ENCODE measurements at regions not wholly inside any gene's neighbourhood (a gene's known extent, or its start where the extent isn't known, plus 50 kb on each side); places are given as distances from the start of the nearest gene placed in this dataset.
"Not testable (repeated sequence)": the region's sequence is repeated elsewhere in the genome, so short reads cannot be mapped to it uniquely, and the experiment has no call there.

DNA sequence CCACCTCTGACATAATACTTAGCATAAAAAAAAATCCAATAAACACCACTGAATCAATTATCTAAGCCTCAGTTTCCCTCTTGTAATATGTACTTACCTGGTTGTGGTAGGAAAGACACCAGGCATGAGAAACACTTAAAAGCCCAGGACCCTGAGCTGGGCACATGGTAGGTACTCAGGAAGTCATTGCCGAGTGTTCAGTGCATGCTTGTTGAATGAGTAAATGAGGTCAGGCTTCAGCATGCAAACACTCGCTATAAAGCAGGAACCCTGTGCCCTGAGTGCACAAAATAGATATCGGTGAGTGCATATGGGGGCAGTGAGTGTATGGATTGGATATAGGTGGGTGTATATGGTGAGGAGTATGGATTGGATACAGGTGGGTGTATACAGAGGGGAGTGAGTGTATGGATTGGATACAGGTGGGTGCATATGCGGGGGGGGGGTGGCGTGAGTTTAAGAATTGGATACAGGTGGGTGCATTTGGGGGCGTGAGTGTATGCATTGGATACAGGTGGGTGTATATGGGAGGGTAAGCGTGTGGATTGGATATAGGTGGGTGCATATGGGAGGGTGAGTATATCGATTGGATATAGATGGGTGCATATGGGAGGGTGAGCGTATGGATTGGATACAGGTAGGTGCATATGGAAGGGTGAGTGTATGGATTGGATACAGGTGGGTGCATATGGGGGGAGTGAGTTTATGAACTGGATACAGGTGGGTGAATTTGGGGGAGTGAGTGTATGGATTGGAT lies 194.3 kb upstream of the MSX2 start:
- no peak for DNase-seq

DNA sequence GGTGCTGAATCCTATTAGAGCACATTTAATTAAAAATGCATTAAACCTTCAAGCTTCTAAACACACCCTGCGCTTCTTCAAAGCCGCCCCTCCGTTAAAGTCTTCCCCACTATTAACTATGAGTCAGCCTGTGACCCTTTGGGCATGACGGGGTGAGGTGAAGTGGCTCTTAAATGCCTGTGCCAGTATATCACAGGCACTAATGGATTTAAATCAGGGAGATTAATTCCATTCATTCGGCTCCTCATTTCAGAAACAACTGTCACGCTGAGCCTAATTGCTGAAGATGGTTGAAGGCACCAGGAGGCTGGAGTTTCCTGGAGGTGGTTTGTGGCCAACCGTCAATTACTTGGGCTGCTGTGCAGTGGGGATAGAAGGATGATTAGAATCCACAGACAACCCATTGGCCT lies 192.6 kb upstream of the MSX2 start:
- DNase-seq = no peak

DNA sequence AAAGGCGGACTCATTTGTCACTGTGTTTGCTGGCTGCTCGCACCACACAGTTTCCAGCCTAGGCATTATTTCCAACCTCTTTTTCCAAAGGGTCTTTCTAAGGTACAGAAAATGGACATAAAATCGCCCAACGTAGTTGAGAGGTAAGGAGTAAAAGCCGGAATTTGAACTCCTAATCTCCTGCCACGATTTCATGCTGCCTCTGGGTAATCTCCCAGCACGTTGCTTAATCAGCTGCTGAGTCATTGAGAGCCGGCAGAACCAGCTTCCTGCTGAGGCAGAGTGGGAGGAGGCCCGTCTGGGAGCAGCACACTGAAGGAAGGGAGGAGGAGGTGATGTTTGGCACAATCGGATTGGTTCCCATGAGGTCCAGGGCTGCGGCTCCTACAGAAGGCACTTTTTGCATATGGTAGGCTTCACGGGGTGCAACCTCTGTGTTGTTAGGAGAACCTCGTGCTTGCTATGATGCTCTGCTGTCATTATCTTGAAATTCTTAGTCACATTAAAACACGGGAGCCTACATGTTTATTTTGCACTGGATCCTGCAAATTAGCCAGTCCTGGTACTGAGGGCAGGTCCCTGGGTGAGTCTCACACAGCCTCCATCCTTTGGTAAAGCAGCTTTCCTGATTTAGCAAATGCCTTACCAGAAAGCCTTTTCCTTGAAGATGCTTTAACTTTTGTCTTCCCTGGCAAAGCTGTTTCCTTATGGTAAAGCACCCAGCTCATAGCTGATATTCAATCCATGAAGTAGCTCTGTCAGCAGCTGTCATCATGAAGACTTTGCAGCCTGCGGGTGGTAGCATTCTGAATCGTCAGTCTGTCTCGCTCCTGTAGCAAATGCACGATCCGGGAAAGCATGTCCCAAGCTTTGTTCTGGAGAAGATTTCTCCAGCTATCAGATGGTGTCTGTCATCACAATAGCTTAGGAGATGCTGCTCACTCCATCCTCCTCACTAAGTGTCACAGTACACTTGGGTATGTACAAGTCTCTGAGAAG lies 191.6 kb upstream of the MSX2 start:
- peak; percentile 25 to 54 for DNase-seq

DNA sequence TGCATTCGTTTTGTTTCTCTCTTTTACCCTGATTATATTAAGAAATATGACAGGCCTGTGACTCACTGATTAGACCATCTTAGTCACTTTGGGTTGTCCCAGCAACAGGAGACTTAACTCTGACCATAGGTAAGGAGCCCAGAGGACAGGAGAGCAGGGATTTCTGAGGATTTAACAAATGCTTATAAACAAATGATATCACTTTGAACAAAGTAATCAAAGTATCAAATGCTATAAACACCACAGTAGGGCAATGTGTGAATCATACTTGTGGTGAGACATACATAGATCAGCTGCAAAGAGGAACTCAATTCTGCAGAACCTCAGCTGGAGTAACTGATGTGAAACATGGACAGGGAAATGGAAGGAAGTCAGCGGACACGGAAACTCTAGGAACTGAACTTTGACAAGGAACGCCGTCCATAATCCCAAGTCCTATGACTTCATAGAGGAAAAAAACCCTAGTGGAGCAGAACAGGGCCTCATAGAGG lies 190.6 kb upstream of the MSX2 start:
- DNase-seq = no peak

DNA sequence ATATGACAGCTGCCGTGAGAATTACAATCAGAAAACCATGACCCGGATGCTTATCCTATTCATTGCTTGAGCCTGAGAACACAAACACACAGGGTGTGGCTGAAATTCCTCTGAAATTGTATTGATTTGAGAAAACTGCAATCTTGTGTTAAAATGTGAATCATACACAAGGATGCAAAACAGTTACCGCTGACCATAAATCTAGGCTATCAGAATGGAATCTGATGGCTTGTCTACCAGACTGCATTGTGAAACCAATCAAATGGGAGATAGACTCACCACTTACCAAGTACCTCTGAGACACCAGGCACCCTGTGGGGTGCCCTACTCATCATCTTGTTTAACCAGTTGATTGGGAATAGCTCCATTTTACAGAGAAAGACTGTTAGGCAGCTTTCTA lies 188.7 kb upstream of the MSX2 start:
- no peak for DNase-seq

DNA sequence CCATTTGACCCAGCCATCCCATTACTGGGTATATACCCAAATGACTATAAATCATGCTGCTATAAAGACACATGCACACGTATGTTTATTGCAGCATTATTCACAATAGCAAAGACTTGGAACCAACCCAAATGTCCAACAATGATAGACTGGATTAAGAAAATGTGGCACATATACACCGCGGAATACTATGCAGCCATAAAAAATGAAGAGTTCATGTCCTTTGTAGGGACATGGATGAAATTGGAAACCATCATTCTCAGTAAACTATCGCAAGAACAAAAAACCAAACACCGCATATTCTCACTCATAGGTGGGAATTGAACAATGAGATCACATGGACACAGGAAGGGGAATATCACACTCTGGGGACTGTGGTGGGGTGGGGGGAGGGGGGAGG lies 184.6 kb upstream of the MSX2 start:
- not testable (repeated sequence) for DNase-seq

DNA sequence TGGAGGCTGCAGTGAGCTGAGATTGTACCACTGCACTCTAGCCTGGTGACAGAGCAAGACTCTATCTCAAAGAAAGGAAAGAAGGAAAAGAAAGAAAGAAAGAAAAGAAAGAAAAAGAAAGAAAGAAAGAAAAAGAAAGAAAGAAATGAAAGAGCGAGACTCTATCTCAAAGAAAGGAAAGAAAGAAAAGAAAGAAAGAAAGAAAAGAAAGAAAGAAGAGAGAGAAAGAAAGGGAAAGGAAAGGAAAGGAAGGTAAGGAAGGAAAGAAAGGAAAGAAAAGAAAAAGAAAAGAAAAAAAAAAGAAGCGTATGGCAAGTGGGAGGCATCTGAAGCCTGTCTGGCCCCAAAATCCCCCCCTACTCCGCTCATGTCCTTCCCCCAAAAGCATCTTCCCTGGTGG lies 182.3 kb upstream of the MSX2 start:
- no peak for DNase-seq

DNA sequence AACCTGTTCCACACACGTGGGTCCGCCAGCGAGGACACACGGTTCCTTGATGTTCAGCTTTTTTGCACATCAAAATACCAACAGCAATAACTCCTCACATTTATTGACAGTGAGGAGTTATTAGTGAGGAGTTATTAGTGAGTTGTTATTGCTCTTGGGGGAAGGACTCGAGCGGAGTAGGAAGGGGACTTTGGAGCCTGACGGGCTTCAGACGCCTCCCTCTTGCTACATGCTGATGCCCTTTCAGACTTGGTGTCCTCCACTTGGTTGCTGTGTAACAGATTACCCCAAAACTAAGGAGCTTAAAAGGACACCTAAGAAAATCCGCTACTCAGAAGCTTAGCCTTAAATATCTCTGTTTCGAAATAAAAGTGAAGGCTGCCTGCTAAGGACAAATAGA lies 181.9 kb upstream of the MSX2 start:
- DNase-seq = no peak

DNA sequence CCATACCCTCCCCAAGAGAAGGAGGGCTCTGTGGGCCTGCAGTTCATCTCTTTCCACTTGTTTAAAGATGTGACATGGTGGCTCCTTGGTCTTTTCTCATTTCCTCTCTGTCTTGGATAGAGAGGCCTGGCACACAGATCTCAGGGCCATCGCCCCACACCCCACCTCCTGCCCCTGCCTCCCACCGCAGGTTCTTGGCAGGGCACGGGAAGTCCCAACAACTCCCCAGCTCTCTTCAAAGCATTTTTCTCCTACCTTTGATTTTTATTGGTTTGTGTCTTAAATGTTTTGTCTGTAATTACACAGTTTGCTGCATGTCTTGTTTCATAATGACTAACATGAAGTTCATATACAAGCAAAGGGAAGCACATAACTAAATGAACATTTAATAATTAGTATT lies 178.5 kb upstream of the MSX2 start:
- no peak for DNase-seq

DNA sequence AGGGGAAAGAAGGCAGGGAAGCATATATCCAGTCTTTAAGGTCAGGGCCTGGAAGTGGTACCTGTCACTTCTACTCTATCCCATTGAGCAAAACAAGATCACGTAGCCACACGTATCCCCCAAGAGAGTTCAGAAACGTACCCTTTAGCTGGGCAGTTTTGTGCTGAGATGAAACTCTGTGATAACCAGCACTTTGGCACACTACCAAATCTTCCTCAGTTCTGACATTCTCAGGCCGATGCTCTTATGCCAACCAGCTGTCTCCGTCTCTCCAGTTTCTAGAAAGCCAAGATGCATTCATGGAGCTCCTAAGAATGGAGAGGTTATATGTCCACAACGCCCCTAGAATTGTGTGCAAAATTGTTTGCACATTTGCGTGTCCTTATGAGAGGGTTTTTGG lies 176.6 kb upstream of the MSX2 start:
- DNase-seq = no peak

DNA sequence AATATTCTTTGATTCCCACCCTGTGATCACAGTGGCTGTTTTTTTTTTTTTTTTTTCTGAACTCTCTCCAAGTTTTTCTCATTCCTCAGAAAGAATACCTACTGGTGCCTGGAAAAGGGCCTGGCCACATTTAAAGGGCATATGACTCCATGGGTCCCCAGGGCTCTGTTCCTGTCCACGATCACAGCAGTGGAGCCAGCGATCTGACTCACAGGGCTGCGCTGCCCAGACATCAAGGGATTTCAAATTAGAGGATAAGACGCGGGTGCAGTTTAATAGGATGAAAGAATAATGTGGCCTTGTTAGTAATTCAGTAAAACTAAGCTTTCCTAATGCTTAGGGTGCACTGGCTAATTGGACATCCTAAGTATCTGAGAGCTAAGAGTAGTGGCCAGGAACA lies 175.1 kb upstream of the MSX2 start:
- DNase-seq = no peak

DNA sequence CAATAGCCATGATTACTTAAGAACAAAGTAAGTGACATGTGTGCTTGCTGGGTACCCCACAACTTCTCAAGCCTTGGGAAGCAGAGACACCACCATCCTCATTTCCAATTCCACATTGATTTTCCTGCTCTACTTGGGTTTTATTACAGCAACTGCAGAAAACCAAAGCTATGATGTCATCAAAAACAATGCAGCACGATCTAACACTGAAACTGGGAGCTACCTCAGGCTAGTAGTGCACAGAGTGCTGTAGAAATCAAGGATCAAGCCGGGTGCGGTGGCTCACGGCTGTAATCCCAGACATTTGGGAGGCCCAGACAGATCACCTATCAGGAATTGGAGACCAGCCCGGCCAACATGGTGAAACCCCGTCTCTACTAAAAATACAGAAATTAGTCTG lies 174.4 kb upstream of the MSX2 start:
- no peak for DNase-seq

DNA sequence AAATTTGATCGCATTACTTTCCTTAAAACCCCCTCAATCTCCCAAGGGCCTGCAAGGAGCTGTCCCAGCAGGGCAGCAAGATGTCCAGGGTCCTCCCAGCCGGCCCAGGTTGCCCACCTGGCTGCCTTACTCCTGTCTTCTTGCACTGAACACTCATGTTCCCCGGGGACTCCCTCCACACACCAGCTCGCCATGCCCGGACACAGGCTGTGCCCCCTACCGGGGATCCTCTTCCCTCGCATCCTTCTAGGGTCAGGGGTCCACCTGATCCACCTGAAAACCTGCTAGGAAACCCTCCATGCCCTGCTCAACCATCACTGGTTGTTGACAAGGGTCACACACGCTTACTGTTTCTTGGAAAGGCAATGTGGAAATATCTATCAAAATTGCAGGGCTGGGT lies 172.0 kb upstream of the MSX2 start:
- no peak for DNase-seq

DNA sequence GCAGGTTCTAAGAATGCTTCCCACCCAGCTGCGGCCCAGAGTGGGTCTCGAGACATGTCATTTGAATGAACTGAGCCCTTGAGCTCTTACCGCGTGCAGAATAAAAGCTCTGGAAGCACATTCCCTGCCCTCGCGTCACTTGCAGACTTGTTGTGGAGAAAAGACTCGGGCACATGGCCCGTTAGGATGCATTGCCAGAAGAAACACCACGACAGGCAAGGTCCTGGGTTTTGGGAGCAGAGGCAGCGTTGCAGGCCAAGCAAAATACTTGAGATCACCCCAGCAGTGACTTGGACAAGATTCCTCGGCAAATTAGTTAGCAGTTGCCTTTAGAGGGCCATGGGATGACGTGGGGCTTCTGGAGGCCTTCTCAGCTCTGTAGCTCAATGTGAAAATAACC lies 170.8 kb upstream of the MSX2 start:
- no peak for DNase-seq

DNA sequence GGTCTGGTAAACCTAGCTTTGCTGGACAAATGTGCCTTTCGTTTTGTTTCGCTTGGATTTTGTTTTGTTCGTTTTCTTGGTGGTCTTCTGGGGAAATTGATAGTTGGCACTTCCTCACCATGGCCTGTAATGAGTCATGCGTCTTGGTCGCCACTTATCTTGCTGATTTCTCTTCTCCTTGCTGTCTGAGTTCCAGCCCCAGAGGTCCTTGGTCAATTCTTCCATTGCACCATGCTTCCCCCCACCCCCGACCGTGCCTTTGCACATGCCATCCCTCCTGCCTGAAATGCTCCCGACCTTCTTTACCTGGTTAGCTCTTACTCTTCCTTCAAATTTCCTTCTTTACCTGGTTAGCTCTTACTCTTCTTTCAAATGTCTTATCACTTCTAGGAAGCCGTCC lies 168.7 kb upstream of the MSX2 start:
- no peak for DNase-seq

DNA sequence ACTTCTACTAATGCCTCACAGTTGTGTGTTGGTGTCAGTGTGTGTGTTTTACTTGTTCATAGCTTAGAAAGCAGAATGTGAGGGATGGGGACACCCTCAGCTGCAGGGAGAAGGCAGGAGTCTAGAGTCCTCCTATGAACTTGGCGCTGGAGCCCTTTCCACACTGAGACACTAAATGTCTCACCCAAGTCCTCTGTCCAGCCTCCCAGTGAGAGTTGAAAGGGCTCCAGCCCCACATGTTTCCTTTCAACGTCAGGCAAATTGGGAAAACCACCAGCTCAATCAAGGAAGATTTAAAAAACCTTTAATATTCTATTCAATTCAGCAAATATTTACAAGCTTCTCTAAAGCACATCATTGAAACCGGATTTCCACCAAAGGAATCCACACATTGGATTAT lies 167.6 kb upstream of the MSX2 start:
- DNase-seq = no peak

DNA sequence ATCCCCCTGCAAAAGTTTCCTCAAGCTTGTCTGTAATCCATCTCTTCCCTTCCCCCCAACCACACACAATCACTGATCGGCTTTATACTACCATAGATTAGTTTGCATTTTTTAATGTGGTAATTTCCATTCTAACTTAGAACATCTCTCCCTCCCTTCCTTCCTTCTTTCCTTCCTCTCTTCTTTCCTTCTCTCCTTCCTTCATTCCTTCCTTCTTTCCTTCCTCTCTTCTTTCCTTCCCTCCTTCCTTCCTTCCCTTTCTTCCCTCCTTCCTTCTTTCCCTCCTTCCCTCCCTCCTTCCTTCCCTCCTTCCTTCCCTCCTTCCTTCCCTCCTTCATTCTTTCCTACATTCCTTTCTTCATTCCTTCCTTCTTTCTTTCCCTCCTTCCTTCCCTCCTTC lies 166.2 kb upstream of the MSX2 start:
- no peak for DNase-seq

DNA sequence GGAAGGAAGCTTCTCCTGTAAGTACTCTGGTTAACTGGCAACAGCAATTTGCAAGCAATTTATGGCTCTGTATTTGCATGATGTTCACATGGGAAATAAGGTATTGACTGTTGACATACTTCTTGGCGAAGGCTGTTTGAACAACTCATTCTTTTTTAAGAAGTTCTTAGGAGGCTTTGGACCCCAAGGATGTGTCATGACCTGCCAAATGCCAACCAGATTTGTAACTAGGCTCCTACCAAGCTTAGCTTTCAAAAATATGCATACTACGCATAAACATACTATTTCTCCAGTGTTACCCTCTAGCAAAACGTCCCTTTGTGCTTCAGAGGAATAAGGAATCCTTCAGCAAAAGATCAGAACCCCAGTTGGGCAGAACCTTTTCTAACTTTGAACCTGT lies 165.2 kb upstream of the MSX2 start:
- DNase-seq = no peak

DNA sequence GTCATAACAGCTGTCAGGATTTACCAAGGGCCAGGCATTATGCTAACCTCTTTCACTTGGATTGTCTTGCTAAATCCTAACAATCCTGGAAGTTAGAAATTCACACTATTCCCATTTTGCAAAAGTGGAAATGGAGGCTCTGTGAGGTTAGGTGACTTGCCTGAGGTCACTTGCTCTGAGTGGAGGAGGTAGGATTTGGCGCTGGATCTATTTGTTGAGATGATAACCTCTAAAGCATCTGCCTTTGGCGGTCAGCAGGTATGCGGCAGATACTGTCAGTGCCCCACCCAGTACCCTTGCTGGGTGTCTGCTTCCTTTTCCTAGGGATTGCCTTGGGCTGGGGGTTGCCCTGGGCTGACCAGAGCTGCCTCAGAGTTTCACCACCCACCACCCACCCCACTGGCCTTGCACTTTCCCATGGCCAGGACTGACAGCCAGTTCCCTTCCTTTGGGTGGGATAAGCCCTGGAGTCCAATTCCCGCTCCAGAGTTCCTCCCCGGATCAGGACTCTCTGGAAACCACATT lies 164.8 kb upstream of the MSX2 start:
- DNase-seq = no peak

DNA sequence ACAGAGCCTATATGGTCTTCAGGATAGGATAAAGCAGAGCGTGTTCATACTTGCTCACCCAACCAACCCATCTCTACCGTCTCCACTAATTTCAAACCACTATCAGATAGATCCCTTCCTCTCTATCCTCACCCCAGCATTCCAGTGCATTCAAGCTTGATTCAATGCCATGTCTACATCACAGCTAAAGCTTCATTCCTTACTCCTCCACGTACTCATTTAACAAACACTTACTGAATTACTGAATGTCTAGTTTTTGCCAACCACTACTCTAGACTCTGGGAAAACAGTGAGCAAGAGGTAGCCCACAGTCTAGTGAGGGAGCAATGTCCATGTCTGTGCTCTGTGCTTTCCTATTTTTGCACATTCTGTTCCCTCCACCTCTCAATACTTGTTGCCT lies 163.5 kb upstream of the MSX2 start:
- no peak for DNase-seq

DNA sequence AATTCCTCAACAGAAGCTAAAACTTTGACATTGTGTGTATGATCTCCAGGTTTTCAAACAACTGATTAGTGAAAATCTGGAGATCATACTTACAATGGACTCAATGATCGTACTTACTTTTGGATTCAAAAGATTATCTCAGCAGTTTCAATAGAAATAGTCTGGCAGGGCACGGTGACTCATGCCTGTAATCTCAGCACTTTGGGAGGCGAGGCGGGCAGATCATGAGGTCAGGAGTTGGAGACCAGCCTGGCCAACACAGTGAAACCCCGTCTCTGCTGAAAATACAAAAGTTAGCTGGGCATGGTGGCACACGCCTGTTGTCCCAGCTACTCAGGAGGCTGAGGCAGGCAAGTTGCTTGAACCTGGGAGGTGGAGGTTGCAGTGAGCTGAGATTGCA lies 161.3 kb upstream of the MSX2 start:
- DNase-seq = not testable (repeated sequence)

DNA sequence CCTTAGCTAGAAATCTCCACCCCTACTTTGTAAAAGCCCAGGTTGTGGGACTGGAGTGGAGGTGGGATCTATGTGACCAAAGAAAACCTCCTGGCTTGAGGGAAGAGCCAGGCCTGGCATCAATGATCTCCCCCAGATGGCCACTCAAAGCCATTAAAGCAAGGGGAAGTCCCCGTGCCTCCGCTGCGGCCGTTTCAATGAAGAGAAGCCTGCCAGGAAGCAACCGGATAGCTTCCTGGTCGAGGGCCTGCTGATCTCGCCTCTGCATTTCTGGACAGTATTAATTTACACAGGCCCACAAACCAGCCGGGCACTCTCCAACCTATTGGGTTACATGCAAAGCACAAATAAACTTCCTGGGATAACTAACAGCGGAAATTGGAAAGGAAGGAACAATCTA lies 160.5 kb upstream of the MSX2 start:
- DNase-seq = no peak

DNA sequence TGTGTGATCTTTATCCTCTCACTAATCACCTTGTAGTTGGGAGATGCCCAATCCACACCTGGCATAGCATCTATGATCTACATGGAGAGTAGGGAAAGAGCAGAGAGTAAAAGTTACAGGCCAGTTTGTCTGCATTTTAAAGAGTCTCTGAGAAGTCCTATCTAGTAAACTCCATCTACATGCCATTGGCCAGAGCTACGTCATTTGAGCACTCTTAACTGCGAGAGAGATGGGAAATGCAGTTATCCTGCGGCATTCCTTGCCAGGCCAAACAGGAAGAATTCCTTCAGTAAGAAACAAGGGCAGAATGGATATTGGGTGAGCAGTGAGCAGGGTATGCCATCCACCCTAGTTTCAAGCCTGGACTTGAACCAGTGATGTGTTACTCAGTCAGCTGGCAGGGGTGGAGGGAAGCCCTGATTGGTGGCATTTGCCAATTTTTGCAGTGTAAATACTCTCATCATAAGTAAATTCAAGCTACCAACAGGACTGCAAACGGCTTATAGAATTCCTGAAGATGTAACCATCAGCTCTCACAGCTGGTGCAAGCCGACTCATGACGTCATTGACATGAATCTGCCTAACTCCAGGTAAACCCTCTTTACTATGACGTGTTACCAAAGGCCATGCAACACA lies 156.8 kb upstream of the MSX2 start:
- DNase-seq = no peak
